ENCODE measurements at regions not wholly inside any gene's neighbourhood (a gene's known extent, or its start where the extent isn't known, plus 50 kb on each side); places are given as distances from the start of the nearest gene placed in this dataset.

DNA sequence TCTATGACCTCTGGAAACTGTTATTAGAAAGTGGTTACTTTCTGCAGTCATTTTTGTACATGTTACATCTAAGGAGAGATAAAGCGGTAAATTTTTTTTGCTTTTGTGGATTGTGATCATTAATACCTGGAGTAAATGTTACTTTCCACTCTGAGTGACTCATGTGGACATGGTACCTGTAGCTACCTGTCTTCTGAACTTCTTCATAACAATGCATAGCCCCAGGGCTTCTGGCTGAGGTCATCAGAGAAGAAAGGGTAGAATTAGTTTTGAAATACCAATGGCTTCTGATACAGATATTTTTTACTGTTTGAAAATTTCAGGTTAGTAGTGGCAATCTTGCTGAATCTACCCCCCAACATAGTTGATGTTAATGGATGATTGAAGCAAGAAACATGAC is 489.3 kb downstream of the RWDD3 start:
- H3K36me3 ChIP-seq (ENCODE audit: control insufficient read depth, insufficient read depth, low read length) = no peaks in the 10 kb centered on the region
- FAIRE-seq (no peak), ATAC-seq (no peak), DNase-seq (ENCODE audit: extremely low read depth in 1 of 4, low spot score in 3 of 4) (no peak)
- H3K9me1 ChIP-seq (ENCODE audit: control insufficient read depth, insufficient read depth, low read length) = no peaks in the 10 kb centered on the region
- ChIA-PET POLR2A (no interaction called here), CTCF (ENCODE audit: low intra/inter-chr PET ratio) (no interaction called here)
- intact Hi-C loops (cut with micrococcal nuclease) (no loop called here), in situ Hi-C loops (cut with MboI) (no loop called here)
- no peaks in the 10 kb centered on the region for H3K9me3 ChIP-seq (replicated peaks; ENCODE audit: control insufficient read depth, insufficient read depth, low read depth, low read length)
- H3K4me2 ChIP-seq (ENCODE audit: insufficient read depth, low read length) = no peak overlapping the region
- H3K4me1 ChIP-seq (replicated peaks in 1 of 2; ENCODE audit: control insufficient read depth in 2 of 2, insufficient read depth in 2 of 2, low read length in 2 of 2) = no peaks in the 10 kb centered on the region
- BruUV-seq (replicated peaks) = no TSS peak
- H2AFZ ChIP-seq (ENCODE audit: low read depth, low read length) = no peak overlapping the region
- 7% methylated on average over 1 of the region's 1 CpG for WGBS (ENCODE audit: insufficient coverage, low coverage, missing lambda C conversion rate)
- H3K27me3 ChIP-seq (ENCODE audit: control insufficient read depth in 2 of 2, insufficient read depth in 2 of 2, low read length in 2 of 2) = no peaks in the 10 kb centered on the region
- H3K27ac ChIP-seq (ENCODE audit: extremely low read depth, low read depth, low read length) = no peak overlapping the region
- H3K79me2 ChIP-seq (ENCODE audit: control insufficient read depth, insufficient read depth, low read length) = no peaks in the 10 kb centered on the region
- H3K9ac ChIP-seq (ENCODE audit: insufficient read depth in 1 of 2, low read depth in 2 of 2, low read length in 2 of 2) = no peak overlapping the region
- no peak for TF ChIP-seq MEF2A (IDR thresholded peaks at IDR 0.05; ENCODE audit: control insufficient read depth, low read depth, low read length)
- TF ChIP-seq, protein P1, sequence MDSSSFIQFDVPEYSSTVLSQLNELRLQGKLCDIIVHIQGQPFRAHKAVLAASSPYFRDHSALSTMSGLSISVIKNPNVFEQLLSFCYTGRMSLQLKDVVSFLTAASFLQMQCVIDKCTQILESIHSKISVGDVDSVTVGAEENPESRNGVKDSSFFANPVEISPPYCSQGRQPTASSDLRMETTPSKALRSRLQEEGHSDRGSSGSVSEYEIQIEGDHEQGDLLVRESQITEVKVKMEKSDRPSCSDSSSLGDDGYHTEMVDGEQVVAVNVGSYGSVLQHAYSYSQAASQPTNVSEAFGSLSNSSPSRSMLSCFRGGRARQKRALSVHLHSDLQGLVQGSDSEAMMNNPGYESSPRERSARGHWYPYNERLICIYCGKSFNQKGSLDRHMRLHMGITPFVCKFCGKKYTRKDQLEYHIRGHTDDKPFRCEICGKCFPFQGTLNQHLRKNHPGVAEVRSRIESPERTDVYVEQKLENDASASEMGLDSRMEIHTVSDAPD (CRISPR knock-in tag; IDR thresholded peaks at IDR 0.05) = no peak
- no peak for TF ChIP-seq SMAD2 (IDR thresholded peaks at IDR 0.05; ENCODE audit: low read depth, low read length)
- TF ChIP-seq FOXK2 (conservative IDR thresholded peaks at IDR 0.05 in 1 of 2, IDR thresholded peaks at IDR 0.05 in 1 of 2; ENCODE audit: low read depth in 2 of 2) = no peak
- TF ChIP-seq ATF2 (CRISPR knock-in tag; IDR thresholded peaks at IDR 0.05) = no peak
- TF ChIP-seq CHAMP1 (IDR thresholded peaks at IDR 0.05) = no peak
- no peak for TF ChIP-seq ETV1 (tag; conservative IDR thresholded peaks at IDR 0.05; ENCODE audit: low read depth)
- no peak overlapping the region for H3K4me3 ChIP-seq
- no peaks in the 10 kb centered on the region for H4K20me1 ChIP-seq (replicated peaks; ENCODE audit: control insufficient read depth, insufficient read depth, low read length)
